Breast epithelium (tissue), 3 donors: ENCODE measurements at regions not wholly inside any gene's neighbourhood (a gene's known extent, or its start where the extent isn't known, plus 50 kb on each side); places are given as distances from the start of the nearest gene placed in this dataset.

Experiments used
- CTCF ChIP-seq, 3 donors: fragments of 450-650 bp; IDR thresholded peaks; one replicate each; pipeline ENCODE4 v1.5.1; 2016 to 2017; ENCODE audit warnings: antibody characterized with exemption in 3 of 3, mild to moderate bottlenecking in 3 of 3, moderate library complexity in 3 of 3
- POLR2A ChIP-seq: fragments of 450-650 bp; IDR thresholded peaks from one replicate; pipeline ENCODE4 v1.6.1; 2016; ENCODE audit warnings: antibody characterized with exemption, mild to moderate bottlenecking, moderate library complexity
- POLR2AphosphoS5 ChIP-seq, 3 donors: sonication (generic); formaldehyde crosslinking; IDR thresholded peaks; one replicate each; pipeline ENCODE4 v1.6.1; 2017; ENCODE audit warnings: antibody characterized with exemption in 3 of 3

- TF ChIP-seq CTCF (IDR thresholded peaks at IDR 0.05) (no peak), POLR2A (no peak), POLR2AphosphoS5 (IDR thresholded peaks at IDR 0.05) (no peak)
Measured at GRCh38 chr1:36696261-36696940, 213.7 kb upstream of the CSF3R start.
